ENCODE measurements at regions not wholly inside any gene's neighbourhood (a gene's known extent, or its start where the extent isn't known, plus 50 kb on each side); places are given as distances from the start of the nearest gene placed in this dataset.

GRCh38 chr7:16130111-16131110 is 290.9 kb downstream of the CRPPA start:
- Histone ChIP-seq H3K9me3 (ENCODE audit: control insufficient read depth in 1 of 2, low read length in 2 of 2) (no peaks in the 10 kb centered on the region), H3K36me3 (ENCODE audit: insufficient read depth, low read length) (no peaks in the 10 kb centered on the region), H3K27me3 (ENCODE audit: insufficient read depth, low read length) (no peaks in the 10 kb centered on the region), H3K4me1 (ENCODE audit: insufficient read depth, low read length) (no peaks in the 10 kb centered on the region), H3K4me3 (ENCODE audit: low read length in 2 of 2) (no peak overlapping the region), H3K27ac (ENCODE audit: low read depth, low read length) (no peak overlapping the region)
- H3K27ac Mint-ChIP-seq = no peak overlapping the region
- no peaks in the 10 kb centered on the region for H3K36me3 Mint-ChIP-seq
- no peak for DNase-seq
- CTCF ChIA-PET (ENCODE audit: partially characterized antibody) = no interaction called here
- no peaks in the 10 kb centered on the region for H3K4me1 Mint-ChIP-seq
- intact Hi-C loops (cut with micrococcal nuclease) = no loop called here
- POLR2A ChIA-PET (ENCODE audit: partially characterized antibody) = no interaction called here
- peaks cover 0 to 9% (median 4%) of the 10 kb centered on the region in 8 donors for H3K9me3 Mint-ChIP-seq
- H3K27me3 Mint-ChIP-seq = no peaks in the 10 kb centered on the region
- no peak overlapping the region for H3K4me3 Mint-ChIP-seq

- no peak overlapping the region for H3K27ac ChIP-seq (ENCODE audit: low read depth, low read length)
- intact Hi-C loops (cut with micrococcal nuclease) = no loop called here
- Mint-ChIP-seq H3K27me3 (no peaks in the 10 kb centered on the region), H3K4me3 (no peak overlapping the region), H3K4me1 (no peaks in the 10 kb centered on the region), H3K27ac (no peak overlapping the region), H3K9me3 (peaks cover 0 to 10% (median 4%) of the 10 kb centered on the region in 8 donors), H3K36me3 (no peaks in the 10 kb centered on the region)
- H3K36me3 ChIP-seq (ENCODE audit: insufficient read depth, low read length) = no peaks in the 10 kb centered on the region
- H3K4me1 ChIP-seq (ENCODE audit: insufficient read depth, low read length) = no peaks in the 10 kb centered on the region
- ChIA-PET POLR2A (ENCODE audit: partially characterized antibody) (no interaction called here), CTCF (ENCODE audit: partially characterized antibody) (no interaction called here)
- H3K9me3 ChIP-seq (ENCODE audit: control insufficient read depth in 1 of 2, low read length in 2 of 2) = no peaks in the 10 kb centered on the region
- no peak for DNase-seq
- H3K4me3 ChIP-seq (ENCODE audit: low read length in 2 of 2) = no peak overlapping the region
- H3K27me3 ChIP-seq (ENCODE audit: insufficient read depth, low read length) = no peaks in the 10 kb centered on the region
These were observed 291.8 kb downstream of the CRPPA start for GRCh38 chr7:16129431-16130110.

GRCh38 chr7:16123117-16123770 is 298.1 kb downstream of the CRPPA start:
- ChIA-PET CTCF (ENCODE audit: partially characterized antibody) (no interaction called here), POLR2A (ENCODE audit: partially characterized antibody) (no interaction called here)
- Mint-ChIP-seq H3K36me3 (no peaks in the 10 kb centered on the region), H3K27me3 (no peaks in the 10 kb centered on the region), H3K4me1 (no peaks in the 10 kb centered on the region), H3K27ac (no peak overlapping the region), H3K4me3 (no peak overlapping the region), H3K9me3 (peaks cover 0 to 13% (median 2%) of the 10 kb centered on the region in 8 donors)
- Histone ChIP-seq H3K27ac (ENCODE audit: low read depth, low read length) (no peak overlapping the region), H3K27me3 (ENCODE audit: insufficient read depth, low read length) (no peaks in the 10 kb centered on the region), H3K9me3 (ENCODE audit: control insufficient read depth in 1 of 2, low read length in 2 of 2) (no peaks in the 10 kb centered on the region), H3K4me3 (ENCODE audit: low read length in 2 of 2) (no peak overlapping the region), H3K4me1 (ENCODE audit: insufficient read depth, low read length) (no peaks in the 10 kb centered on the region), H3K36me3 (ENCODE audit: insufficient read depth, low read length) (no peaks in the 10 kb centered on the region)
- intact Hi-C loops (cut with micrococcal nuclease) = no loop called here
- no peak for DNase-seq

- Histone ChIP-seq H3K36me3 (ENCODE audit: insufficient read depth, low read length) (no peaks in the 10 kb centered on the region), H3K9me3 (ENCODE audit: control insufficient read depth in 1 of 2, low read length in 2 of 2) (no peaks in the 10 kb centered on the region), H3K27me3 (ENCODE audit: insufficient read depth, low read length) (no peaks in the 10 kb centered on the region), H3K4me1 (ENCODE audit: insufficient read depth, low read length) (no peaks in the 10 kb centered on the region), H3K27ac (ENCODE audit: low read depth, low read length) (no peak overlapping the region), H3K4me3 (ENCODE audit: low read length in 2 of 2) (no peak overlapping the region)
- CTCF ChIA-PET (ENCODE audit: partially characterized antibody) = no interaction called here
- no peak for DNase-seq
- peaks cover 0 to 25% (median 3%) of the 10 kb centered on the region in 8 donors for H3K9me3 Mint-ChIP-seq
- intact Hi-C loops (cut with micrococcal nuclease) = no loop called here
- no peaks in the 10 kb centered on the region for H3K4me1 Mint-ChIP-seq
- H3K27ac Mint-ChIP-seq = no peak overlapping the region
- H3K4me3 Mint-ChIP-seq = no peak overlapping the region
- H3K36me3 Mint-ChIP-seq = no peaks in the 10 kb centered on the region
- POLR2A ChIA-PET (ENCODE audit: partially characterized antibody) = no interaction called here
- no peaks in the 10 kb centered on the region for H3K27me3 Mint-ChIP-seq
These were observed 299.4 kb downstream of the CRPPA start for GRCh38 chr7:16121876-16122390.

GRCh38 chr7:16115374-16115773 is 306.0 kb downstream of the CRPPA start:
- H3K36me3 ChIP-seq (ENCODE audit: insufficient read depth, low read length) = no peaks in the 10 kb centered on the region
- H3K27me3 ChIP-seq (ENCODE audit: insufficient read depth, low read length) = no peaks in the 10 kb centered on the region
- Mint-ChIP-seq H3K4me3 (no peak overlapping the region), H3K4me1 (peaks cover 0 to 6% (median 5%) of the 10 kb centered on the region in 4 donors), H3K27me3 (no peaks in the 10 kb centered on the region), H3K36me3 (no peaks in the 10 kb centered on the region), H3K27ac (no peak overlapping the region), H3K9me3 (peaks cover 2 to 15% (median 5%) of the 10 kb centered on the region in 8 donors)
- no peaks in the 10 kb centered on the region for H3K9me3 ChIP-seq (ENCODE audit: control insufficient read depth in 1 of 2, low read length in 2 of 2)
- no peak overlapping the region for H3K4me3 ChIP-seq (ENCODE audit: low read length in 2 of 2)
- DNase-seq = no peak
- intact Hi-C loops (cut with micrococcal nuclease) = no loop called here
- H3K4me1 ChIP-seq (ENCODE audit: insufficient read depth, low read length) = no peaks in the 10 kb centered on the region
- CTCF ChIA-PET (ENCODE audit: partially characterized antibody) = interaction anchor here (0.8 to 2.7 kb wide), 2 partner anchors 316 to 449 kb away, joined by 3 to 18 read pairs; no protein-coding TSS in a partner anchor
- POLR2A ChIA-PET (ENCODE audit: partially characterized antibody) = no interaction called here
- no peak overlapping the region for H3K27ac ChIP-seq (ENCODE audit: low read depth, low read length)

GRCh38 chr7:16114633-16115032 is 306.7 kb downstream of the CRPPA start:
- H3K27ac Mint-ChIP-seq = no peak overlapping the region
- POLR2A ChIA-PET (ENCODE audit: partially characterized antibody) = no interaction called here

More at GRCh38 chr7:16114633-16115032, 306.7 kb downstream of the CRPPA start:
- H3K4me1 Mint-ChIP-seq = peaks cover 0 to 8% (median 5%) of the 10 kb centered on the region in 4 donors
- CTCF ChIA-PET (ENCODE audit: partially characterized antibody) = interaction anchor here (2.7 kb wide), 1 partner anchor 450 kb away, joined by 18 read pairs; no protein-coding TSS in a partner anchor
- Histone ChIP-seq H3K36me3 (ENCODE audit: insufficient read depth, low read length) (no peaks in the 10 kb centered on the region), H3K4me1 (ENCODE audit: insufficient read depth, low read length) (no peaks in the 10 kb centered on the region), H3K27me3 (ENCODE audit: insufficient read depth, low read length) (no peaks in the 10 kb centered on the region), H3K9me3 (ENCODE audit: control insufficient read depth in 1 of 2, low read length in 2 of 2) (no peaks in the 10 kb centered on the region), H3K27ac (ENCODE audit: low read depth, low read length) (no peak overlapping the region), H3K4me3 (ENCODE audit: low read length in 2 of 2) (no peak overlapping the region)
- intact Hi-C loops (cut with micrococcal nuclease) = loop anchor here (1.0 kb wide), 1 partner anchor 451 kb away; no protein-coding TSS in a partner anchor
- no peak for DNase-seq
- H3K36me3 Mint-ChIP-seq = no peaks in the 10 kb centered on the region
- H3K9me3 Mint-ChIP-seq = peaks cover 3 to 17% (median 5%) of the 10 kb centered on the region in 8 donors
- H3K4me3 Mint-ChIP-seq = no peak overlapping the region
- no peaks in the 10 kb centered on the region for H3K27me3 Mint-ChIP-seq

Data from CD4-positive, alpha-beta memory T cell (primary cell).